Vagina (tissue), 2 donors: ENCODE measurements at regions not wholly inside any gene's neighbourhood (a gene's known extent, or its start where the extent isn't known, plus 50 kb on each side); places are given as distances from the start of the nearest gene placed in this dataset.

Experiments
- CTCF ChIP-seq, 3 experiments: fragments of 450-650 bp in 2 of 3; fragments of 200-600 bp in 1 of 3; sonication (generic) in 1 of 3; IDR thresholded peaks; one replicate each; pipeline ENCODE4 v1.5.1; 2017 to 2019; ENCODE audit warnings: antibody characterized with exemption in 3 of 3, mild to moderate bottlenecking in 2 of 3, moderate library complexity in 2 of 3
- POLR2A ChIP-seq, 2 donors: fragments of 450-650 bp; IDR thresholded peaks; one replicate each; pipeline ENCODE4 v1.6.1; 2017; ENCODE audit warnings: antibody characterized with exemption in 2 of 2, mild to moderate bottlenecking in 2 of 2, moderate library complexity in 2 of 2

- TF ChIP-seq CTCF (IDR thresholded peaks at IDR 0.05) (no peak), POLR2A (IDR thresholded peaks at IDR 0.05) (no peak)
Measured at GRCh38 chr5:23208959-23209431, 298.4 kb upstream of the PRDM9 start.
